C4-2B (cell line): ENCODE measurements at regions not wholly inside any gene's neighbourhood (a gene's known extent, or its start where the extent isn't known, plus 50 kb on each side); places are given as distances from the start of the nearest gene placed in this dataset.

Experiments used
- ZFX ChIP-seq: fragments of 450-650 bp; IDR thresholded peaks from 2 replicates; pipeline ENCODE4 v1.6.1; 2017
- TF ChIP-seq, protein P1 (sequence below): fragments of 450-650 bp; conservative IDR thresholded peaks from 2 replicates; pipeline ENCODE4 v1.5.1; 2017; ENCODE audit warnings: mild to moderate bottlenecking

- TF ChIP-seq, protein P1, sequence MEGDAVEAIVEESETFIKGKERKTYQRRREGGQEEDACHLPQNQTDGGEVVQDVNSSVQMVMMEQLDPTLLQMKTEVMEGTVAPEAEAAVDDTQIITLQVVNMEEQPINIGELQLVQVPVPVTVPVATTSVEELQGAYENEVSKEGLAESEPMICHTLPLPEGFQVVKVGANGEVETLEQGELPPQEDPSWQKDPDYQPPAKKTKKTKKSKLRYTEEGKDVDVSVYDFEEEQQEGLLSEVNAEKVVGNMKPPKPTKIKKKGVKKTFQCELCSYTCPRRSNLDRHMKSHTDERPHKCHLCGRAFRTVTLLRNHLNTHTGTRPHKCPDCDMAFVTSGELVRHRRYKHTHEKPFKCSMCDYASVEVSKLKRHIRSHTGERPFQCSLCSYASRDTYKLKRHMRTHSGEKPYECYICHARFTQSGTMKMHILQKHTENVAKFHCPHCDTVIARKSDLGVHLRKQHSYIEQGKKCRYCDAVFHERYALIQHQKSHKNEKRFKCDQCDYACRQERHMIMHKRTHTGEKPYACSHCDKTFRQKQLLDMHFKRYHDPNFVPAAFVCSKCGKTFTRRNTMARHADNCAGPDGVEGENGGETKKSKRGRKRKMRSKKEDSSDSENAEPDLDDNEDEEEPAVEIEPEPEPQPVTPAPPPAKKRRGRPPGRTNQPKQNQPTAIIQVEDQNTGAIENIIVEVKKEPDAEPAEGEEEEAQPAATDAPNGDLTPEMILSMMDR: no peak
- TF ChIP-seq ZFX: no peak
Observed at GRCh38 chr10:4751211-4751610, 74.8 kb upstream of the AKR1E2 start.
